SU-DHL-6 (cell line): ENCODE measurements at regions not wholly inside any gene's neighbourhood (a gene's known extent, or its start where the extent isn't known, plus 50 kb on each side); places are given as distances from the start of the nearest gene placed in this dataset.

Source experiments
- H2AFZ ChIP-seq: fragments of 200-600 bp; sonication (generic); 2 replicates; pipeline ENCODE4 v1.6.1; 2014; ENCODE audit warnings: low read depth, mild to moderate bottlenecking, moderate library complexity, mixed read lengths, antibody characterized with exemption, low read length; ENCODE audit not compliant: severe bottlenecking
- H3F3A ChIP-seq: fragments of 200-600 bp; shearing (Covaris generic); 2 replicates; pipeline ENCODE4 v1.6.0; 2016; ENCODE audit warnings: antibody characterized with exemption, mild to moderate bottlenecking; ENCODE audit not compliant: insufficient read depth
- H3K27ac ChIP-seq: fragments of 200-600 bp; sonication (generic); 2 replicates; pipeline ENCODE4 v1.5.1; 2016; ENCODE audit warnings: low read depth, mild to moderate bottlenecking, low read length, moderate library complexity, mixed read lengths
- H3K27me3 ChIP-seq: fragments of 200-600 bp; sonication (generic), shearing (Covaris generic); 2 replicates; pipeline ENCODE4 v1.6.0; 2014; ENCODE audit warnings: mild to moderate bottlenecking, low read length
- H3K36me3 ChIP-seq: fragments of 200-600 bp; sonication (generic); 2 replicates; pipeline ENCODE4 v1.6.1; 2014; ENCODE audit warnings: mild to moderate bottlenecking, low read length, mixed read lengths
- H3K4me2 ChIP-seq: fragments of 300-600, 200-600 bp; shearing (Covaris generic), sonication (generic); 2 replicates; pipeline ENCODE4 v1.6.0; 2014; ENCODE audit warnings: low read length, low read depth, mild to moderate bottlenecking; ENCODE audit not compliant: poor library complexity, severe bottlenecking
- H3K4me3 ChIP-seq: fragments of 200-600 bp; sonication (generic); 2 replicates; pipeline ENCODE4 v1.5.1; 2014; ENCODE audit warnings: antibody characterized with exemption, low read length, mild to moderate bottlenecking, mixed read lengths; ENCODE audit not compliant: insufficient read depth, poor library complexity, severe bottlenecking
- H3K79me2 ChIP-seq: fragments of 200-600 bp; sonication (generic); 2 replicates; pipeline ENCODE4 v1.6.1; 2014; ENCODE audit warnings: mild to moderate bottlenecking, low read length, moderate library complexity; ENCODE audit not compliant: insufficient read depth
- H3K9ac ChIP-seq: fragments of 200-600 bp; sonication (generic); 2 replicates; pipeline ENCODE4 v1.7.0; 2014; ENCODE audit warnings: mild to moderate bottlenecking, low read length
- H3K9me2 ChIP-seq: fragments of 200-600 bp; sonication (generic); replicated peaks from 2 replicates; pipeline ENCODE4 v1.6.1; 2014; ENCODE audit warnings: low read length; ENCODE audit not compliant: insufficient read depth
- H3K9me3 ChIP-seq: fragments of 200-600 bp; sonication (generic); 2 replicates; pipeline ENCODE4 v1.6.1; 2014; ENCODE audit warnings: low read length, mixed read lengths; ENCODE audit not compliant: insufficient read depth
- H4K20me1 ChIP-seq: fragments of 200-600 bp; sonication (generic); 2 replicates; pipeline ENCODE4 v1.6.1; 2014; ENCODE audit warnings: low read depth, mild to moderate bottlenecking, antibody characterized with exemption, low read length, moderate library complexity, mixed read lengths
- CTCF ChIP-seq: fragments of 200-600 bp; sonication (generic); IDR thresholded peaks from one replicate; pipeline ENCODE4 v1.5.1; 2017; ENCODE audit warnings: antibody characterized with exemption, mild to moderate bottlenecking, low read length, moderate library complexity; ENCODE audit not compliant: insufficient read depth, poor library complexity, severe bottlenecking
- EZH2phosphoT487 ChIP-seq: fragments of 200-600 bp; sonication (generic), shearing (Covaris generic); conservative IDR thresholded peaks from 2 replicates; pipeline ENCODE4 v1.6.1; 2018; ENCODE audit warnings: mild to moderate bottlenecking, antibody characterized with exemption, low read length, moderate library complexity, mixed read lengths

- no peaks in the 10 kb centered on the region for H3K27me3 ChIP-seq
- no peak overlapping the region for H3K9ac ChIP-seq
- no peak overlapping the region for H3K27ac ChIP-seq
- H3K9me2 ChIP-seq: no peaks in the 10 kb centered on the region
- TF ChIP-seq CTCF: no peak
- TF ChIP-seq EZH2phosphoT487: no peak
- H3K36me3 ChIP-seq: no peaks in the 10 kb centered on the region
- no peak overlapping the region for H3K4me2 ChIP-seq
- H2AFZ ChIP-seq: no peak overlapping the region
- H3K4me3 ChIP-seq: no peak overlapping the region
- H3K79me2 ChIP-seq: no peaks in the 10 kb centered on the region
- no peaks in the 10 kb centered on the region for H3F3A ChIP-seq
- no peaks in the 10 kb centered on the region for H3K9me3 ChIP-seq
- H4K20me1 ChIP-seq: no peaks in the 10 kb centered on the region
These were observed 356.8 kb downstream of the EFNA5 start for GRCh38 chr5:107313921-107314320.

- H3K4me3 ChIP-seq: no peak overlapping the region
- H2AFZ ChIP-seq: no peak overlapping the region
- H3K9me2 ChIP-seq: no peaks in the 10 kb centered on the region
- H3K79me2 ChIP-seq: no peaks in the 10 kb centered on the region
- no peak overlapping the region for H3K4me2 ChIP-seq
- no peaks in the 10 kb centered on the region for H3F3A ChIP-seq
- no peak overlapping the region for H3K9ac ChIP-seq
- H4K20me1 ChIP-seq: no peaks in the 10 kb centered on the region
- TF ChIP-seq EZH2phosphoT487 (no peak), CTCF (no peak)
- no peaks in the 10 kb centered on the region for H3K36me3 ChIP-seq
- H3K27ac ChIP-seq: no peak overlapping the region
- no peaks in the 10 kb centered on the region for H3K9me3 ChIP-seq
- no peaks in the 10 kb centered on the region for H3K27me3 ChIP-seq
These were observed 357.6 kb downstream of the EFNA5 start for GRCh38 chr5:107313098-107313497.

DNA sequence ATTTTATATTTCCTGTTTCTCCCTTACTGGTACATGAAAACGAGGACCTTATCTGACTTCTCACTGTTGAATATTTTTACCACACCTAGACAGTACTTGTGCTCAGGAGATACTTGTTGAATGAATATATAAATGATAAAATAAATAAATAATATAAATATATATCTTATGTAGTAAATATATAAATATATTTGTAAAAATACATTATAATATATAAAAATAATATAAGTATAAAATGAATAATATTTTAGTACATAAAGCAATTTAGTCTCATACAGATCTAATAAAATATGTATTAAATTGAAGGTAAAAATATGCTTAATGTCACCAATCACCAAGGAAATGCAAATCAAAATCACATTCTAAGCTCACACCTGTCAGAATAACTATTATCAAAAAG, 360.6 kb downstream of the EFNA5 start:
- Histone ChIP-seq H2AFZ (no peak overlapping the region), H3K9me2 (no peaks in the 10 kb centered on the region)
- no peak for TF ChIP-seq CTCF
- TF ChIP-seq EZH2phosphoT487: no peak

More for the DNA sequence above, 360.6 kb downstream of the EFNA5 start:
- no peak overlapping the region for H3K27ac ChIP-seq
- no peak overlapping the region for H3K9ac ChIP-seq
- H3K9me3 ChIP-seq: no peaks in the 10 kb centered on the region
- H3K4me2 ChIP-seq: no peak overlapping the region
- no peaks in the 10 kb centered on the region for H4K20me1 ChIP-seq
- H3K79me2 ChIP-seq: no peaks in the 10 kb centered on the region
- H3K27me3 ChIP-seq: no peaks in the 10 kb centered on the region
- no peak overlapping the region for H3K4me3 ChIP-seq
- no peaks in the 10 kb centered on the region for H3K36me3 ChIP-seq
- H3F3A ChIP-seq: no peaks in the 10 kb centered on the region
